ENCODE measurements at regions not wholly inside any gene's neighbourhood (a gene's known extent, or its start where the extent isn't known, plus 50 kb on each side); places are given as distances from the start of the nearest gene placed in this dataset.

DNA sequence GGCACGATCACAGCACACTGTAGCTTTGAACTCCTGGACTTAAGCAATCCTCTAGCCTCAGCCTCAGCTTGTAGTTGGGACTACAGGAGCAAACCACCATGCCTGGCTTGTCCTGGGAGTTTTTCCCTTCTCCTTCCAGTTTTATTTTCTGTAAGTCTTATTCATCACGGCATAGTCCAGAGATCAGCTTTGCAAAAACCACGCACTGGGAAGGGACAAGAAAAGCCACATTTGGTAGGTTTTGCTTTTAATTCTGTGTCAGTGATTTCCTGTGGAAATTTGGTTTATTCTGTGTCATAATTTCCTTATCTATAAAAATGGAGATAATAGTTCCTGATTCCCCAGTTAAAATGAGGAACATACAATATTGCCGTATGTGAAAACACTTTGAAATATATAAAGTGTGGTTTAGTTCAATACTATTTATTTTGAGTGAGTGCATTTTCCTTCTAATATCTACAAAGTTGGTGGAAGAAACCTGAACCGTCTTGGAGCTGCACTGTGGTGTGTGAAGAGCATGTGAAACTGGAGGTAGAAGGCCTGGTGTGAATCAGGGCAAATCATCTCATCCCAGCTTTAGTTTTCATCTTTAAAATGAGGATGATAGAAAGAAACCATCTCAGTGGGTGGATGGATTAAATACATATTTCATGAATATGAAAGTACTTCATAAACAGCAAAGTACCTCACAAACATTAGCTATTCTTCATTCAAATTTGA is 92.8 kb upstream of the ELL2 start:
- no peak for DNase-seq

DNA sequence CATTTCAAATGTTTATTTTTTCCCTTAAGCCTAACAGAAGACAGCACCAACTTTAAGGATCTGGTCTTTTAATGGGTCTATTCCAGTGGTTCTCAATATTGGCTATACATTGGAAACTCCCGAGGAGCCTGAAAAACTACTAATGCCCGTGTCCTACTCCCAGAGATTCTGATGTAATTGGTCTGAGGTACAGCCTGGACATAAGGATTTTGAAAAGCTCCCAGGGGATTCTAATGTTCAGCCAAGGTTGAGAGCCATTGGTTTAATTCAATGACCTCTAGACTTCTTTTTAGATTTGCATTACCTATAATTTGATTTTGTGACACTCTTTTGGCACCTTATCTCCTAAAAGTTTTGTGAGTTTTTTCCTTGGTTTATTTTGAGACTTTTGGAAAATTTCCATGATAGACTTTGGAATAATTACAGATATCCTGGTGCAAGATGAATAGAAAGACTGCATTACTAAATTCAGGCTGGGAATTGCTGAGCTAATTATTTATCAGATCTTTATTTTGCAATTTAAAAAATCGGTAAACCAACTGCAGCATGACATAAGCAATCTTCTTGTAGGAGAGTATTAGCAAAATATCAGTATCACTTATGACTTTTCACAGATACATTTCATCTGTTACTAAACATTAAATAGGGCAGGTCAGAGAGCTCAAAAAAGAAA is 91.5 kb upstream of the ELL2 start:
- DNase-seq, result no peak

DNA sequence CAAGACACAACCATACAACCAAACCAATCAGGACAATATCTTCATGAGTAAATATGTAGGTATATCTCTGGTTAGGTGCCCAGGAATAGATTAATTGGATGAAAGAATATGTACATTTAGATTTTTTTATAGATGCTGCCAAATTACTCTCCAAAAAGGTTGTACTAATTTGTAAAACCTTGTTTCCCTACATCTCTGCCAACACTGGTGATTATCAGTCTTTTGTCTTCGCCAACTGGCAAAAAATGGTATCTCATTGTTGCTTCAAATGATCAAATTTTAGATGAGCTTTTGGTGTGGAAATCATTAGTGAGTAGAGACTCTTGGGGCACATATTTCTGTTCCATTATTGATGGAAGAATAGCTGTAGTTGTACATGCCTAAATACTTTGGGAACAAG is 90.7 kb upstream of the ELL2 start:
- no peak for DNase-seq

DNA sequence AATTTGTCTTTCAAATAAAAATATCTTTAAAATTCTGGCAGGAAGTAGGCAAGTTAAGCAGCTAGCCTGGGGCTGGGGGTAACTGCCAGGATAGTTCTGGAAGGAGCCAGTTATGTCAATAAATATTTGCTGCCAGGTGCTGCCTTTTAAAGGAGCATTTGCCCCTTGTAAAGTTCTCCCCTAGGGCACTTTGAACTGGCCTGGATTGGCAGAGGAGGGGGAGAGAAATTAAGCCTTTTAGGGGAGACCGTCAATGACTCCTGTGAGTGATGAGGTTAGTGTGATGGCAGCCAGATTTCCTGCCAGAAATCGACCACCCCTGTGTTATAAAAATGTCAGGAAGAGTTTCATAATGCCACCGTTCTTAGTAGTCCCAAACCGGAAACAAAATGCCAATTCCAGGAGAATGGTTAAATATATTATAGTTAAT is 89.8 kb upstream of the ELL2 start:
- no peak for DNase-seq

DNA sequence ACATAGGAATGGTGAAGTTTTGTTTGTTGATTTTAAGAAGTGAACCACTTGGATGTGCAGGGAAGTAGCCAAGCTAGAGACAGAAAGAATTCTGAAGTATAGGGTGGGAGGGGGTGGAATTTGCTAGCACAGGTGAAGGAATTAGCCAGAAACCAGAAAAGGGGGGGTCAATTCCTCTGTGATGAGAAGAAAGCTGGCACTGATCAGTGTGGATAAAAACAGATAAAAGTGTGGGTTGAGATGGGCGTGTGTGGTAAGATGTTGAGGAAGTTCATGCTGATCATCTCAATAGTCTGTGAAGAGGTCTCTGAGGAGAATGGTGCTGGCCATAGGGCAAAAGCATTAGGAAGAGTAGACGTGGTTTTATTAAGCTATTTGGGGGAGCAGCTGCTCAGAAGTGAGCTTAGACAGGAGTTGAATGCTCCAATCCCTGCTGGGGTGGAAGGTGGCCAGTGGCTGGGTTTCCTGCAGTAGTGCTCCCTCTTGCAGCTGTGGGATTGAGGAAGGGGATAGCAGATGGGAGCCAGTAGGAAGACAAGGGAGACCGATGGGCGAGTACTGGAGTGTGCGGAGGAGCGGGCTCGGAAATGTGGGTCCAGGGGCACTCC is 88.7 kb upstream of the ELL2 start:
- no peak for DNase-seq

DNA sequence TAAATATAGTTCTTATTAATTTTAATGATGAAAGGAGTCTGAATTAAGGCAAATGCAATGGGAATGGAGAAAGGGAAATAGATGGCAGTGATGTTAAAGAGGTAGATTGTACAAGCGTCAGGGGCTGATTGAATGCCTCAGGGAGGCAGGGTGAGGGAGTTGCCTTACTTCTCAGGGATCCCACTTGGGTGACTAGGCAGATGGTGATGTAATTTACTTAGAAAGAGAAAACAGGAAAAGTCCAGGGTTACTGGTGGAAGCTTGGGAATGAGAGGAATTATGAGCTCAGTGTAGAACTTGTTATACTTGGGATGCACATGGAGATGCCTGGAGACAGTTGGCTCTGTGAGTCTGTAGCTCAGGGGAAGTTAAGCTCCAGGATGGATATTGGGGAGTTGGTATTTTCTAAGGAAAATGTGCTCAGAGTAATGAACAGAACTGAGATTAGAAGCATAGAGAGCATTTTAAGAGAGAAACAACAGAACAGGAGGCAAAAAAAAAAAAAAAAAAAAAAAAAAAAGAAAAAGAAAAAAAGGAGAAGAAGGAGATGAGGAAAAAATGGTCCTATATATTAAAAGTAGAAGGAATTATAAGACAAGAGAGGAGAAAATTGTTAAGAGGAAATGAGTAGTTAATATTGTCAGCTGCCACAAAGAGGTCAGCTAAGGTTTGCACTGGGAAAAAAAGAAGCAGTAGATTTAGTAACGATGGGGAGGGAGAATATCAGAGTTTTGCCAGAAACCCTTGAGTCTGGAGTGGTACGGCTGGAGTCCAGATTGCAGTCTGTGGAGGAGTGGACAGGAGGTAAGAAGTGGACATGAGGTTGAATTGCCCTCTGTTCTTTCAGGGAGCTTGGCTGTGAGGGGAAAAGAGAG is 88.0 kb upstream of the ELL2 start:
- DNase-seq, result no peak

DNA sequence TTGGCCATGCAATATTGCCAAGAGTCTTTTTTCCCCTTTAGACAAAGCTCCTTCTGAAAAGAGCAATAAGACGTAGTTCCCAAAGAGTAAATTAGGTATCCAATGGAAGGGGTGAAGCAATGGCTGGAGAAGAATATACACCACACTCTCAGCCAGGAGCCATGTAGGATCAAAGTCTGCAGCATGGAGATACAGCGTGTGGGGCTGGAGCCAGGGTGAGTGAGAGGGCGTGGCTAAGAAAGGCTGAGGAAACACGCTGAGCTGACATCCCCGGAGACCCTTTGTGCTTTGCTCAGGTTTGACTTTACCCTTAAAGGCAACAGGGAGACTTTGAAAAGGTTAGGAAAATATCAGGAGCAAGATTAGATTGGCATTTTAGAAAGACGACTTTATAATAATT is 87.1 kb upstream of the ELL2 start:
- DNase-seq, result no peak

DNA sequence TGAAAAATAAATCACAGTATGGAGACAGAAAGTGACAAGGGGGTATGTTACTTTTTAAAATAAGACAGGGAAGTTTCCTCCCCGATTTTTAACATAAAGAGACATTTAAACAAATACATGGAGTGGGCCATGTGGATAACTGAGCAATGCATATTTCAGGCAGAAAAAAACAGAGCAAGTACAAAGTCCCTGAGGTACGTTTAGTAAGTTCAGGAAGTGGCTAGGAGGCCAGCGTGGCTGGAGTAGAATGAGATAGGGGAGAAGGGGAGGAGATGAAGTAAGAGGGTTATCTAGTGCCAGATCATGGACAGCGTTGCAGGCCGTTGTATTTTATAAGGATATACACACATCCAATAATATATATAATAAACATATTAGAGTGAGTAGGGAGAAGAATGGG is 84.2 kb upstream of the ELL2 start:
- no peak for DNase-seq

DNA sequence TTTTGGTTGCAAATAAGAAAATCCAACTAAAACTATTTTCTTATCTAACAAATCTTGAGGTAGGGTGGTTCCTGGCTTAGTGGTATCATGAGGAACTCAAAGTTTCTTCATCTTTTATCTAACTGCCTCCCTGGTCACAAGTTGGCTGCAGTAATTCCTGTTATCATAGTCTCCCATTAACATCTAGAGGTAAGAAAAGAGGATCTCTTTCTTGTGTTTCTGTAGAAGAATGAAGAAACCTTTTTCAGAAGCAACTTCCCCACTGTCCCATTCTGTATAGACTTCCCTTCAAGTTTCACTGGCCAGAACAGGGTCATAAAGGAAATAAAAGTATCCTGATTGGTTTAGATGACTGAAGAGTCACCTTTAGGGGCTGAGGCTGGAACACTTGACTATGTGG is 81.8 kb upstream of the ELL2 start:
- no peak for DNase-seq

DNA sequence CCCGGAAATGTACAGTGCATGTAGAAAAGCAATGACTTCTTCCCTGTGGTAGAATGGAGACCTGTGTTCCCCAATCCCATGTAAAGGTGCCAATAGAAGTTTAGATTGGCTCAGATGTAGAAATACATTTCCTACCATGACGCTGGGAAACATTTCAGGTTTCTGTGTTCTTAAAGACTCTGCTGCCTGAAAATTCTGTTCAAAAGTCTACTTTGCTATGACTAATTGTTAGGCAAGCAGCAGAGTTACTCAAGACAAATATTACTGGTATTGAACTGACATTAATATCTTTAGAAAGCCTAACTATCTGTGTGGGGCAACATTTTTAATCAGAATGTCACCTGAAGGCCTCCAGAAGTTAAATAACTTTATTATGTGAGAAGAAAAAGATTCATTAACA is 75.5 kb upstream of the ELL2 start:
- no peak for DNase-seq

DNA sequence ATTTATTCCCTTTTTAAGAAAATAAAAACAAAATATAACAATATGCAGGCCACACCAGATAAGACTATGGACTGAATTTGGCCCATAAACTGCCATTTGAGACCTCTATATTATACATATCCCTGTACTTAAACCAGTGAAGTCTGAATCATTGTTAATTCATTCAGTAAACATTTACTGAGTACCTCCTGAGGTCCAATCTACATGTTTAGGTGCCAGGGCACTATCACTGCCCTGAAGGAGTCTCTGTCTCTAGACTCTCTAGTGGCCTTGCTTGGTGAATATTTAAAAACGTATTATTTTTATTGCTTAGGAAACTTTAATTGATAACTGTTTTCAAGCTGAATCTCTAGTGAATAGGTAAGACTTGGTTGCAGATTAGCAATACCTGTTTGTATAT is 74.7 kb upstream of the ELL2 start:
- DNase-seq, result no peak

DNA sequence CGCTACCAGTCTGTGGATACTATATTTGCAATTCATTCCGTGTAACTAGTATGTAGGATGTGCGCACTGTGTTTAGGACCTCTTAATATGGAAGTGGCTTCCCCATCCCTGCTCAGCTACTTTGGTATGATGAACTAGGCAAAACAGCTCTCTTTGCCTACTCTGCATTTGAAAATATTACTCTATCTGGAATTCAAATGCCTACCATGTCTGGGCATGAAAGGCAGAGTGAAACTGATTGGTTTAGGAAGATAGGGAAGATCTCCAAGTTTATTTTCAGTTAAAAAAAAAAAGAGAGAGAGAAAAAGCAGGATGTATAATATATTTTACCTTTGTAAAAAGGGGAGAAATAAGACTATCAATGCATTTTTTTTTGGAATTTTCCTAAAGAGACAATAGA is 74.1 kb upstream of the ELL2 start:
- DNase-seq, result no peak

DNA sequence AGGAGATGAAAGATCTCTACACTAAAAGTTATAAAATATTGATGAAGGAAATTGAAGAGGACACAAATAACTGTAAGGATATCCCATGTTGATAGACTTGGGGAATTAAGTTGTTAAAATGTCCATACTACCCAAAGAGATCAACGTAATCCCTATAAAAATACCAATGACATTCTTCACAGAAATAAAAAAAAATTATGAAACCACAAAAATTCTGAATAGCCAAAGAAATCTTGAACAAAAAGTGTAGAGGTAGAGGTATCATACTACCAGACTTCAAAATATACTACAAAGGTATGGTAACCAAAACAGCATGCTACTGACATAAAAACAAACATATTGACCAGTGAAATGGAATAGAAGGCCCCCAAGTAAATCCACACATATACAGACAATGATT is 71.5 kb upstream of the ELL2 start:
- DNase-seq, result no peak

DNA sequence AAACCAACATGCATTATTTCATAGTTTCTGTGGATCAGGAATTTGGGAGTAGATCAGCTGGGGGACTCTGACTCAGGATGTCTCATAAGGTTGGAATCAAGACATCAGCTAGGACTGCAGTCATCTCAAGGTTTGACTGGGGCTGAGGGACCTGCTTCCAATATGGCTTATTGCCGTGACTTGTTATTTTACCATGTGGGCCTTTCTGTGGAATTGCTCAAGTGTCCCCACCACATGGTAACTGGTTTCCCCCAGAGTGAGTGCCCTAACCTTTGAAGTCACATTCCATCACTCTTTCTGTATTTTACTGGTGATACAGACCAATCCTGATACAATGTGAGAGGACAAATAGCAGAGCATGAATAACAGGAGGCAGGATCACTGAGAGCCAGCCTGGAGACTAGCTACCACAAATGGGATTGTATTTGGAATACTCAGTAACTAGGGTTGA is 70.2 kb upstream of the ELL2 start:
- DNase-seq, result no peak

DNA sequence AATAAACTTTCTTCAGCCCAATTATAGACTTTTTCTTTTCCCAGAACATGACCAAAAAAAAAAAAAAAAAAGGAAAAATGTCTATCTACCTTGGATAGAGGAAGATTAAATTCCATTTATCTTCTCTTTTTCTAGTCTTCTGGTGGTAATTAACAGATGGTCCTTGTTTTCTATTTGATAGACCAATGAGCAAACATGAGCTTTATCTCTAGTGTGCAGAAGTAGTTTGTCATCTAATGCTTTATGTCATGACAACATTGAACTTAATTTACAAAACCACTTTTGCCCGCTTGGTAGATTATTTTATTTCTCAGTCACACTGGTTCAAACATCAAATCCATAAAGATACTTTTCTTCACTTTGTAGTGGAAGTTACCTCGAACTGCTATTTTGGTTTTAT is 69.5 kb upstream of the ELL2 start:
- DNase-seq, result no peak

DNA sequence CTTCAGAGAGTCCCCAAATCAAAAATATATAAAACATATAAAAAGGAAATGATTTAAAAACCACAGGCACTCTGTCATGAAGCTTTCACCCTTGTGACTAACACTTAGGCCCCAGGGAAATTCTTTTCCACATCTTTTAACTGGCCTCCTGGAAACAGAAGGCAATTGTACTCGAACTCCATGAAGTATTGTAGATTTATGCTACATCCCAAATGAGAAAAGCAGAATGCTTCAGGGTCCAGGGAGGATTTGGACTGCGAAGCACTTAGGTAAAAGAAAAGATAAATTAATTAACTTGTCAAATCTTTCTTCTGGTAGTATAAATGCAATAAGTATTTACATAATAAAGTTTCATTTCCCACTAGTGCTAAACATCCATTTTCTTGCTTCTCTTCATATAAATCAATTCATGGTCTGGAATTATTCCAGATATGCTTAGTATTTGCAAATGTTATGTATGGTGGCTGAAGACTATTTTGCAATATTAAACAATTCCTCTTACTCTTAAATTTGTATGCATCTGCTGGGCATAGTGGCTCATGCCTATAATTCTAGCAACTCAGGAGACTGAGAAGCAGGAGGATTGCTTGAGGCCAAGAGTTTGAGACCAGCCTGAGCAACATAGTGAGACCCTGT is 64.9 kb upstream of the ELL2 start:
- DNase-seq, result no peak

DNA sequence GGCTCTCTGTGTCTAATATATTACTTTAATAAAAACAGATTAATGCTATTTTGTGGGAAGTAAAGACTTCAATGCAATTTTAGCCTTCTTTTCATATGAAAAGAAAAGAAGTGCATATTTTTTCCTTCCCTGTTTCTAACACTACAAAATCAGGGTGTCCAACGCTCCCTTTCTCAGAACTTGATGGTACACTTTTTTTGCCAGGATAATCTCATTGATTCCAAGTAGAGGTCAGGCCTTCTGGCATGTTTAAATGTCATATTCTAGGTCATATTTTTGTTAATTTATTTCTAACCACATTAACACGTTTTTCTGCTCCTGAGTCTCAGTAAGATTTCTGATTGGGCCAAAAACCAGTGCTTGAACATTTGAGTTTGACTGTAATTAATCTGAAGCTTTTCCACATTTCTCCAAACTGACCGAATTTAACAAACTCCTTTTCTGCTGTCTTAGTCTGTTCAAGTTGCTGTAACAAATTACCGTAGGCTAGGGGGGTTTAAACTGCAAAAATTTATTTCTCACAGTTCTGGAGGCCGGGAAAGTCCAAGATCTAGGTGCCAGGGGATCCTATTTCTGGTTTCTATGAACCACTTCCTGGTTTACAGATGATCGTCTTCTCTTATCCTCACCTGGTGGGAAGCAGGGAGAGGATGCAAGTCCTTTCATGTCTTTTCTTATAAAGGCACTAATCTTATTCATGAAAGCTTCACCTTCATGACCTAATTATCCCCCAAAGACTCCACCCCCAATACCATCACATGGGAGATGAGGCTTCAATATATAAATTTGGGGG is 63.2 kb upstream of the ELL2 start:
- no peak for DNase-seq

DNA sequence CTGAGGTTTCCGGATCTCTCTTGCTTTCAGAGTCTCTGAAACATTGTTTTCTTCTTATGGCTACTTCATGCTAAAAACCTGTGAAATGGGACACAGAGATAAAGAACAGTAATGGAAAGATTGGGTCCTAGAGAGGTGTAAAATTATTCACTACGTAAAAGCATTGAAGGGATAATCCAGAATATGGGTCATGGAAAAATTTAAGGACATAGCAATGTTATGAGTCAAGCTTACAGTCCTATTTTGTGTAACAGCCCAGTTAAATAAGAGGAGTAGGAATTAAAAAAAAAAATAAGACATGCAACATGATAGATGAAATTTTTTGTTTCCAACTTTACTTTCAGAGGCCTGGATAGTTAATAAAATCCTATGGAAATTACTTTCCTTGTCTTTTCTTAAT is 61.9 kb upstream of the ELL2 start:
- DNase-seq, result no peak

DNA sequence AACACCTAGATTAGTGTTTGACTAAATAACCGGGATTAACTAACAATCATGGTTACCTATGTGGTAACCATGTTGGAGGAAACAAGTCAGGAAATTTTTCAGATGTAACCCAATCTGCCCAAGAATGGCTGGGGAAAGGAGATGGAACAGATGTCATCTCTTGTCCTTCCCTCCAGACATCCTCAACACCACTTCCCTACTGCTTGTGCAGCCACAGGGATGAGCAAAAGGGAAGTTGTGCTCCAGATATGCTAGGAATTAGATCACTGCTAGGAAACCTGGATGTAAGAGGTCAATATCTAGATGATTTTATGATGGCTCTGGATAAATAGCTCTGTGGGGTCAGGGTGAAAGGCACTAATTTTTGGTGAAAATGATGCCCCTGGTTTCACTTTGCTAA is 61.3 kb upstream of the ELL2 start:
- no peak for DNase-seq

DNA sequence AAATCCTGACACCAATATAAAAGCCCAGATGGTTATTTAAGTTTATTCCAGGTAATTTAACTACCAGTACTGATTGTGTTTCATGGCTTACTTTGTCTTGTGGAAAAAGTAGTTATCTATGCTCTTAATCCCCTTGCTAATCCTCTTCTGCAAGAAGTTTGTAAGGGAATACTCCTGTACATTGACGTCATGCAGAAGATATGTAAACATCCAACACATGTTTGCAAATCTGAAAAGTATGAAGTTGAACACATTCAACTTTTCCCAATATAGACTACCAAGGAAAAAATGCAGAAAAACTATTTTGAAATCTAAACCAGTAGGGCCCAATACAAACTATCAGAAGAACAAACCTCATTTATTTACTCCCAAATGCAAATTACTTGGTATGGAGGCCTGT is 56.3 kb upstream of the ELL2 start:
- DNase-seq, result no peak

DNA sequence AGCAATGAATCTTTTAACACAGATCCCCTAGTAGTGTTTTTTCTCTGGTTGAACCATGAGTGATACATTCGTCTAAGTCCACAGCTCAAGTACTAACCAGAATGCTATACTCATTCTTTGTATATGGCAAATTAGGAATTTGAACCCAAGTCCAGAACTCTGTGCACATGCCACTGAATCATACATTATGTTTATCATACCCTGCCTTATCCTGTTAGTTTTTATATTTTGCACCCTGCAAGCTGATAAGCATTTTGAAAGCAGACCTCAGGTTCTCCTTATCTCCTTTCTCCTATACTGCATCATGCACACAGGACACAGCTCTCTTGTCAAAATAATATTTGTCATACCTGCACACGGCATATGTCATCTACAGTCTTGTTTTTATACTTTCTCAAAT is 54.6 kb upstream of the ELL2 start:
- no peak for DNase-seq

DNA sequence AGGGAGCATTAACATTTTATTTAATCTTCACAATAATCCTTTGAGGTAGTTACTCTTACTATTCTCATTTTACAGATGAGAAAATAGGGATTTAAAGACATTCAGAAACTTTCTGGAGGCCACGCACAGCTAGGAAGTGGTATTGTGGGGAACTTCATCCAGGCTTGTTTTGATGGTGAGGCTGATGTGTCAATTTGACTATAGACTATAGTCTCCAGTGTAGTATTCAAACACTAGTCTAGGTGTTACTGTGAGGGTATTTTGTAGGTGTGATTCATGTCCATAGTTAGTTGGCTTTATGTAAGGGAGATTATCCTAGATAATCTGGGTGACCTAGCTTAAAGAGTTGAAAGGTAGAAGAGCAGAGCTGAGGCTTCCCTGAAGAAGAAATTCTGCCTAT is 54.1 kb upstream of the ELL2 start:
- DNase-seq, result no peak
